ENCODE measurements at regions not wholly inside any gene's neighbourhood (a gene's known extent, or its start where the extent isn't known, plus 50 kb on each side); places are given as distances from the start of the nearest gene placed in this dataset.

DNA sequence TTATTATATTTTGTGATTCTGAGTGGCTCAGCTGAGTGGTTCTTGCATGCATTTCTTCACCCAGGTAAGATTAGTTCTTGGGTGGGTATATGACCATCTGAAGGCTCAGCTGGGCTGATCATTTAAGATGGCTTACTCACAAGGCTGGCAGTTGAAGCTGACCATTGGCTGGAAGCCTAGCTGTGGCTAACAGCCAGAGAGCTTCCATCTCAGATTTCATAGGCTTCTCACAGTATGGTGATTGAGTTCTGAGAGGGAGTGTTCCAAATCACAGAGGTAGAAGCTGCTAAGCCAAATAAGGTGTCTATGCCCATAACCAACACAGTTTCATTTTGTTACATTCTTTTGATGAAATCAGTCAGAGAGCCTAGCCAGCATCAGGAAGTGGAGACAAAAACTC, 117.4 kb upstream of the RPRM start:
- TF ChIP-seq, protein P1, sequence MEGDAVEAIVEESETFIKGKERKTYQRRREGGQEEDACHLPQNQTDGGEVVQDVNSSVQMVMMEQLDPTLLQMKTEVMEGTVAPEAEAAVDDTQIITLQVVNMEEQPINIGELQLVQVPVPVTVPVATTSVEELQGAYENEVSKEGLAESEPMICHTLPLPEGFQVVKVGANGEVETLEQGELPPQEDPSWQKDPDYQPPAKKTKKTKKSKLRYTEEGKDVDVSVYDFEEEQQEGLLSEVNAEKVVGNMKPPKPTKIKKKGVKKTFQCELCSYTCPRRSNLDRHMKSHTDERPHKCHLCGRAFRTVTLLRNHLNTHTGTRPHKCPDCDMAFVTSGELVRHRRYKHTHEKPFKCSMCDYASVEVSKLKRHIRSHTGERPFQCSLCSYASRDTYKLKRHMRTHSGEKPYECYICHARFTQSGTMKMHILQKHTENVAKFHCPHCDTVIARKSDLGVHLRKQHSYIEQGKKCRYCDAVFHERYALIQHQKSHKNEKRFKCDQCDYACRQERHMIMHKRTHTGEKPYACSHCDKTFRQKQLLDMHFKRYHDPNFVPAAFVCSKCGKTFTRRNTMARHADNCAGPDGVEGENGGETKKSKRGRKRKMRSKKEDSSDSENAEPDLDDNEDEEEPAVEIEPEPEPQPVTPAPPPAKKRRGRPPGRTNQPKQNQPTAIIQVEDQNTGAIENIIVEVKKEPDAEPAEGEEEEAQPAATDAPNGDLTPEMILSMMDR (IDR thresholded peaks at IDR 0.05): no peak
- no peak for TF ChIP-seq POLR2A (IDR thresholded peaks at IDR 0.05)
